Activated CD8-positive, alpha-beta T cell treated with anti-CD3 and anti-CD28 coated beads, Interleukin-2, amount 10 ng/mL, durations not matched to agents 7 days and 5 days (primary cell): ENCODE measurements at regions not wholly inside any gene's neighbourhood (a gene's known extent, or its start where the extent isn't known, plus 50 kb on each side); places are given as distances from the start of the nearest gene placed in this dataset.
"Not testable (repeated sequence)": the region's sequence is repeated elsewhere in the genome, so short reads cannot be mapped to it uniquely, and the experiment has no call there.

Experiments used
- ATAC-seq: fragments of 150-1000 bp; cut with Tn5 transposase; one replicate; pipeline ENCODE4 v1.10.0; 2021; ENCODE audit warnings: moderate library complexity
- CTCF ChIA-PET: fragments of 350-600 bp; sonication (Branson Sonifier 250); formaldehyde crosslinking; loops from one replicate; lab custom pipeline; 2021; ENCODE audit warnings: antibody characterized with exemption; lab: Charles Lee
- POLR2A ChIA-PET: fragments of 350-600 bp; sonication (Branson Sonifier 250); formaldehyde crosslinking; loops from one replicate; lab custom pipeline; 2021; ENCODE audit warnings: antibody characterized with exemption; lab: Charles Lee
- DNase-seq: peaks from one replicate; pipeline ENCODE4 v3.0.0-alpha.2; 2020
- H3K27ac Mint-ChIP-seq: one replicate; pipeline ENCODE4 v1.8.0; 2021; ENCODE audit warnings: mild to moderate bottlenecking, mixed read lengths
- H3K27me3 Mint-ChIP-seq: one replicate; pipeline ENCODE4 v1.8.0; 2021; ENCODE audit warnings: low read depth, mixed read lengths
- H3K36me3 Mint-ChIP-seq: one replicate; pipeline ENCODE4 v1.8.0; 2021; ENCODE audit warnings: low read depth, mixed read lengths
- H3K4me1 Mint-ChIP-seq: one replicate; pipeline ENCODE4 v1.8.0; 2021; ENCODE audit warnings: low read depth, mixed read lengths
- H3K4me3 Mint-ChIP-seq: one replicate; pipeline ENCODE4 v1.8.0; 2021; ENCODE audit warnings: mild to moderate bottlenecking, mixed read lengths
- H3K9me3 Mint-ChIP-seq: one replicate; pipeline ENCODE4 v1.8.0; 2022; ENCODE audit warnings: mixed read lengths; ENCODE audit not compliant: insufficient read depth

- POLR2A ChIA-PET: no interaction called here
- no peak for ATAC-seq
- Mint-ChIP-seq H3K27me3 (peaks cover 2% of the 10 kb centered on the region), H3K27ac (no peak overlapping the region), H3K4me1 (peaks cover 2% of the 10 kb centered on the region), H3K4me3 (no peak overlapping the region), H3K9me3 (no peaks in the 10 kb centered on the region), H3K36me3 (no peaks in the 10 kb centered on the region)
- CTCF ChIA-PET: no interaction called here
- no peak for DNase-seq
These were observed 212.6 kb upstream of the SLC16A7 start for GRCh38 chr12:59383079-59383822.

GRCh38 chr12:59382282-59383078 lies 213.3 kb upstream of the SLC16A7 start:
- H3K9me3 Mint-ChIP-seq: no peaks in the 10 kb centered on the region
- no peaks in the 10 kb centered on the region for H3K36me3 Mint-ChIP-seq
- peaks cover 2% of the 10 kb centered on the region for H3K27me3 Mint-ChIP-seq
- CTCF ChIA-PET: no interaction called here
- DNase-seq (no peak), ATAC-seq (no peak)
- no peak overlapping the region for H3K4me3 Mint-ChIP-seq
- no peak overlapping the region for H3K27ac Mint-ChIP-seq
- POLR2A ChIA-PET: no interaction called here
- H3K4me1 Mint-ChIP-seq: peaks cover 2% of the 10 kb centered on the region

GRCh38 chr12:59381106-59381505 lies 214.7 kb upstream of the SLC16A7 start:
- H3K27me3 Mint-ChIP-seq: peaks cover 2% of the 10 kb centered on the region
- ChIA-PET CTCF (interaction anchor here (0.6 kb wide), 1 partner anchor 250 kb away, joined by 3 read pairs; no protein-coding TSS in a partner anchor), POLR2A (no interaction called here)
- DNase-seq (no peak), ATAC-seq (no peak)
- H3K4me3 Mint-ChIP-seq: no peak overlapping the region
- H3K9me3 Mint-ChIP-seq: no peaks in the 10 kb centered on the region
- peaks cover 2% of the 10 kb centered on the region for H3K4me1 Mint-ChIP-seq
- H3K27ac Mint-ChIP-seq: no peak overlapping the region
- no peaks in the 10 kb centered on the region for H3K36me3 Mint-ChIP-seq

DNA sequence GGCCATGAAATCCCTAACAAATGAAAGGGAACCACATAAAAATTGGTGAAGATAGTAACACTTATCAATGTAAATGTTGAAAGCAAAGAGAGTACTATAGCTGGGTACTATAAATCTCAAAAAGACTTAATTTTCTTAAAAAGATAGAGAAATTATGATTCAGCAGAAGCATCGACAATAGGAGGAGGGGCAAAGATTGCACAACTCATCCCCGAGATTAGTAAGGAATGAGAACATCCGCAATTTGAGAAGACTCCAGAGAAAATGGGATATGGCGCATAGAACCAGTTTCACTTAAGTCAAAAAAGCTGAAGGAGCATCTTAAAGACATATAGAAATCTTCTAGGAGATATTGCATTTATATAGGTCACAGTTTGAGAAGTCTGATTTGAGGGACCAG lies 220.2 kb upstream of the SLC16A7 start:
- Mint-ChIP-seq H3K4me1 (no peaks in the 10 kb centered on the region), H3K27me3 (peaks cover 2% of the 10 kb centered on the region), H3K36me3 (no peaks in the 10 kb centered on the region), H3K4me3 (no peak overlapping the region), H3K9me3 (no peaks in the 10 kb centered on the region), H3K27ac (no peak overlapping the region)
- ChIA-PET POLR2A (no interaction called here), CTCF (no interaction called here)
- ATAC-seq (no peak), DNase-seq (no peak)

DNA sequence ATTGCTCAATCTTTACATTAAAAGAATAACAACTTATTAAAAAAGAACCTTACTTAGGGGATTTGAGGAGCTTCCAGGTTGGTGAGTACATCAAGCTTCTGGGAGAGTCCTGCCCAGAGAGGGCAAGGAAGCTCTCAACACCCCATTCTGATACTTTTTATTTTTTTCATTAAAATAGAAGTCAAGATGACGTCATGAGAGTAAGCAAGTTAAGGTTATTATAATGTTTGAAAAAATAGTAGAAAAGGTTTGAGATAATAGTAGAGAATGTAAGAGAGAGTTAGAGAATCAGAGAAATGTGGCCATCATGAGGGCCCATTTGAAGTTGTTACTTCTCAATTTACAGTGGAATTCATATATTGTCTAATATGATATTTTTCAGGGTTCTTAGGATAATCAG lies 221.0 kb upstream of the SLC16A7 start:
- Mint-ChIP-seq H3K9me3 (no peaks in the 10 kb centered on the region), H3K27me3 (peaks cover 2% of the 10 kb centered on the region), H3K27ac (no peak overlapping the region), H3K36me3 (no peaks in the 10 kb centered on the region), H3K4me1 (no peaks in the 10 kb centered on the region), H3K4me3 (no peak overlapping the region)
- CTCF ChIA-PET: no interaction called here
- DNase-seq (no peak), ATAC-seq (no peak)
- POLR2A ChIA-PET: no interaction called here

DNA sequence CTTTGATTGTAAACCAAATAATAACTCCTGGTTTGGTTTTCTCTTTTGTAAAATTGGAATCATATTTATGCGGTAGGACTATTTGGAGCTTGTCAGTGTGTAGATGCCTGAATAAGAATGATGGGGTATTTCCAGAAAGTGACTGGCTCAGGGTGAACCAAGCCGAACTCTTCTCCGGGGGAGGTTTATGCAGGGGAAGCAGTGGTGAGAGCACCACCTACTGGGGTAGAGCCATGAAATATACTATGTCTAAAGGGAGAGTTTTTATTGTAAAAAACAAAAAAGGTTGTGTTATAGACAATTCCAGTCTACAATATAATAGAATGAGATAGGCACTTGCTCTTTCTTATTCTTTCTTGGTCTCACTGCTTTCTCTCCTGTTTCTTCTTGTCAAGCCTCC lies 222.9 kb upstream of the SLC16A7 start:
- DNase-seq (no peak), ATAC-seq (no peak)
- CTCF ChIA-PET: no interaction called here
- Mint-ChIP-seq H3K9me3 (no peaks in the 10 kb centered on the region), H3K4me1 (no peaks in the 10 kb centered on the region), H3K27me3 (no peaks in the 10 kb centered on the region), H3K36me3 (no peaks in the 10 kb centered on the region), H3K27ac (no peak overlapping the region), H3K4me3 (no peak overlapping the region)
- POLR2A ChIA-PET: no interaction called here

DNA sequence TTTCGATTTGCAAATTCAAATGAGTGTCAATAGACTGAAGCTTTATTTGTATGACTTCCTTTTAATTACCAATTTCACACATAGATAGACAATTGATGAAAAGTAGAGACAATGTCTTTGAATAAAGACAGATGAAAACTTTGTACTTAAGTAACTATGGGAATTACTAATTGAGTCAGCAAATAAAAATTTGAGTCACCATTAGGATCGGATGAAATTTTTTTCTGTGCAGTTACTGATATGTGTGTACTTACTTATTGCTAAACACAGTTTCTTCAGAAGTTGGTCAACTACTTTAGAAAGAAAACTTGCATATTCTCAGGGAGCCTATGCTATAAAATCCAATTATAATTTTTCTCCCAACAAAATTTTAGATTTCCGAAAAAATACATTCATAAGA lies 224.9 kb upstream of the SLC16A7 start:
- Mint-ChIP-seq H3K9me3 (no peaks in the 10 kb centered on the region), H3K4me3 (no peak overlapping the region), H3K27ac (no peak overlapping the region), H3K36me3 (no peaks in the 10 kb centered on the region), H3K4me1 (no peaks in the 10 kb centered on the region), H3K27me3 (no peaks in the 10 kb centered on the region)
- ATAC-seq (no peak), DNase-seq (no peak)
- CTCF ChIA-PET: no interaction called here
- POLR2A ChIA-PET: no interaction called here

- ChIA-PET POLR2A (no interaction called here), CTCF (no interaction called here)
- DNase-seq (no peak), ATAC-seq (no peak)
- Mint-ChIP-seq H3K36me3 (no peaks in the 10 kb centered on the region), H3K4me1 (no peaks in the 10 kb centered on the region), H3K4me3 (no peak overlapping the region), H3K27ac (no peak overlapping the region), H3K27me3 (no peaks in the 10 kb centered on the region), H3K9me3 (no peaks in the 10 kb centered on the region)
These were observed 230.7 kb upstream of the SLC16A7 start for GRCh38 chr12:59365133-59365532.

DNA sequence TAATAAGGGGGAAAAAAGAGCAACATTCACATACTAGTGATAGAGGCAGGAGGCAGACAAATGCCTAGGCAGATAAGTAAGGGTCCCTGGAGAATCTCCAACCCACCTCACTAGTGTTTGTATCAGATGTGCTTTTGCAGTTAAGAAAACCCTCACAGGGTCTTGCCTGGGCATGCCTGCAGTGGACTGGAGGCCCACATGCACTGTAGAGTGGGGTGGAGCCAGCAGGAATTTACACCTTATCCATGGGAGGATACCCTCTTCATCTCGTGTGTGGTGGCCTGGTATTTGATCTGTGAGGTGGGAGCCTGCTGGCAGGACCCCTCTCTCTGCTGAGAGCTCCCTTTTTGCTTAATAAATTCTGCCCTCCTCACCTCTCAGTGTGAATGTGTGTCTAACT lies 238.0 kb upstream of the SLC16A7 start:
- H3K9me3 Mint-ChIP-seq: no peaks in the 10 kb centered on the region
- ChIA-PET POLR2A (no interaction called here), CTCF (no interaction called here)
- no peak overlapping the region for H3K4me3 Mint-ChIP-seq
- H3K4me1 Mint-ChIP-seq: no peaks in the 10 kb centered on the region
- peaks cover 2% of the 10 kb centered on the region for H3K27me3 Mint-ChIP-seq
- no peaks in the 10 kb centered on the region for H3K36me3 Mint-ChIP-seq
- ATAC-seq: no peak
- DNase-seq: no peak
- H3K27ac Mint-ChIP-seq: no peak overlapping the region

- H3K9me3 Mint-ChIP-seq, H3K36me3 Mint-ChIP-seq, H3K27ac Mint-ChIP-seq, CTCF ChIA-PET, H3K4me3 Mint-ChIP-seq, ATAC-seq, DNase-seq, POLR2A ChIA-PET, H3K27me3 Mint-ChIP-seq, H3K4me1 Mint-ChIP-seq: not testable (repeated sequence)
These were observed 249.6 kb upstream of the SLC16A7 start for GRCh38 chr12:59346248-59346647.

DNA sequence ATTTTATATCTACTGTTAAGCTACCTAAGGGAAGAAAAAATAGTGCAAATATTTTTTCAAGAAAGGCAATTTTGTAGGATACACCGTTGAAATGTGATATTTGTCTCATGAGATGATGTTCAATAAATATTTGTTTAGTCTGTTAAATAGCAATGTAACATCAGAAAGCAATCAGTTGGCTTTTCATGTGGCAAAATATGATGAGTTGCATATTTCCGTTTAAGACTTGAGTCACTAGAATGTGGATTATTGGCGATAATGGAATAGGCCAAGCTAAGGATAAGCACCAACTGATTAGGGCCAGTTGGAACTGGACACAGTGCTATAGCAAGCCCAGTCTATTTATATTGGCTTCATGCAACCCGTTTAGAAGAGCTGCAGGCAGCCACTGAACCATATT lies 250.4 kb upstream of the SLC16A7 start:
- ChIA-PET CTCF (no interaction called here), POLR2A (no interaction called here)
- Mint-ChIP-seq H3K27ac (no peak overlapping the region), H3K36me3 (no peaks in the 10 kb centered on the region), H3K9me3 (no peaks in the 10 kb centered on the region), H3K4me1 (no peaks in the 10 kb centered on the region), H3K27me3 (no peaks in the 10 kb centered on the region), H3K4me3 (no peak overlapping the region)
- no peak for ATAC-seq
- no peak for DNase-seq

DNA sequence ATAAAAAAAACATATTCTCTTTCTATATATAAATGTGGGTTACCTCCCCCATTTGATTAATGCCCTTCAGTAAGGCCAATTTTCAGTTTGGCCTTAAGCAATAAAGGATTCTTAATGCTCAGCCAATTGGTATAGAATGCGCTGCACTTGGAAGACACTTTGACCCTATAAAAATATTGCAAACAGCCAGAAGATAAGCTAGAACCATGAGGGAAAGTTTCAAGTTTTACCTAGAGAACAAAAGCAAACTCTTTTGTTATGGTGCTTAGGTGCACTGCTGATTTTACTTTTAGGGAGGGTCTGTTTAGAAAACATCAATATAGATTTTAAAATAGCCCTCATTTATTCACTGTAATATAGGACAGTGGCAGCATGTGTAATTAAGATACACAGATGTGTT lies 251.6 kb upstream of the SLC16A7 start:
- H3K9me3 Mint-ChIP-seq: peaks cover 6% of the 10 kb centered on the region
- no peak overlapping the region for H3K4me3 Mint-ChIP-seq
- ChIA-PET CTCF (no interaction called here), POLR2A (no interaction called here)
- no peak overlapping the region for H3K27ac Mint-ChIP-seq
- ATAC-seq (no peak), DNase-seq (no peak)
- H3K4me1 Mint-ChIP-seq: no peaks in the 10 kb centered on the region
- no peaks in the 10 kb centered on the region for H3K36me3 Mint-ChIP-seq
- no peaks in the 10 kb centered on the region for H3K27me3 Mint-ChIP-seq
